NCI-H510A treated with DMSO at 0.1 percent for 48 hours (cell line): ENCODE measurements at regions not wholly inside any gene's neighbourhood (a gene's known extent, or its start where the extent isn't known, plus 50 kb on each side); places are given as distances from the start of the nearest gene placed in this dataset.
A peak's percentile ranks its signal among the peaks of the same experiment; 100 is the strongest.

ENCODE experiments used
- DNase-seq: peaks from one replicate; lab custom pipeline; 2025; lab: John Stamatoyannopoulos, UW

- no peak for DNase-seq
Observed at GRCh38 chr1:224846119-224846907, 83.2 kb upstream of the DNAH14 start.

GRCh38 chr1:224850446-224850845 lies 79.0 kb upstream of the DNAH14 start:
- no peak for DNase-seq

DNA sequence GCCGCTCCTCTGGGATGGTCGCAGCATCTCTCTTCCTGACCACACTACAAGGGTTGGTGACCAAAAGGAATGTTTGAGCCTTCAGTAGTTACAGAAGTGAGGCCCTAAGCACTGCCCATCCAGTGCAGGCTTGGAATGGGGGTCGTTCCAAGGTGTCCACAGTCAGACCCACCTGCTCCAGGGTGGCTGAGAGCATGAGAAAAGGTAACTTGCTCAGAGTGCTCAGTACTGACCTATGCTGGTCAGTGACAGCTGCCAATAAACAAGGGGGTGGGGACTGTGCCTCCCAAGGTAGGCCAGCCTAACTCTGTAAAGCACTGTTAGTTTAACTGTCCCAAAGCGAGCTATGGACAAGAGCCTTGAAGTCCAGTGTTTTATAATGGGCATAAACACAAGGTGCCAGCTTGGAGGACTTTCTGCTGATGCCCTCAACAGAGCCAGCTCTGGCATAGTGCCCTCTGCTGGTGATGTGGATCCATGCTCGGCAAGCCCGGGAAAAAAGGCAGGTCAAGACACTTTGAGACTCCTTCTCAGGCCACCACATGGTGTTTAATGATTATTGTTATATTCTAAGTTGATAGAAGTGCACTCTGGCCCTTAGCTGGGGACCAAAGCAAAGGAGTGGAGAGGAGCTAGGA lies 78.1 kb upstream of the DNAH14 start:
- peak; percentile 61 for DNase-seq

- DNase-seq = no peak
Observed at GRCh38 chr1:224851848-224852261, 77.6 kb upstream of the DNAH14 start.

DNA sequence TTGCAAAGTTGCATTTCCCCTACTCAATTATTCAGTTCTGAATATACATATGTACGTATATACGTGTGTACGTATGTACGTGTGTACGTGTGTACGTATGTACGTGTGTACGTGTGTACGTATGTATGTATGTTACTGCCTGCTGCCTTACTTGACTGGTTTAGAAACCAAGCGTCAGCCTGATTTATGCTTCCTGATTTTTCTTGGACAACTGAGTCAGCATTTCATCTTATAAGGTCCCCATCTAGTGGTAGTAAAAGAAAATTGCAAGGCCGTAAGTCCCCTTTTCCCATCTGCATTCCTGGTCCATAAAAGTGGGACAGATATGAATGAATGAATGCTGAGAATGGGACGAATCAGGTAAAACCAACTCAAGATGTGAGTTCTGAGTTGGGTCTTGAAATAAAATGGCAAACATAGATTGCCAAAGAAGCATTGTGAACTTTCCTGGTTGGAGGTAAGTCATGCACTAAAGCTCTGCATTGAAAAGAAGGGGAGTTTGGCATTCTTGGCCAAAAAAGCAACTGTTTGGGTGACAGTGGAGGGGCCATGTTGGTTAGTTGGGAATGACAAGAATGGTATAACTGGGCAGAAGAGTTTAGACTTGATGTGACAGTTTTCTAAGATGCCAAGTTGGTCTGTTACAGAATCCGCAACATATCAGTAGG lies 76.4 kb upstream of the DNAH14 start:
- peak; percentile 55 for DNase-seq

GRCh38 chr1:224856973-224857372 lies 72.5 kb upstream of the DNAH14 start:
- DNase-seq = no peak

GRCh38 chr1:224859651-224860050 lies 69.8 kb upstream of the DNAH14 start:
- no peak for DNase-seq

GRCh38 chr1:224860488-224861338 lies 68.8 kb upstream of the DNAH14 start:
- DNase-seq = no peak

- DNase-seq = no peak
Observed at GRCh38 chr1:224861339-224861716, 68.1 kb upstream of the DNAH14 start.

DNA sequence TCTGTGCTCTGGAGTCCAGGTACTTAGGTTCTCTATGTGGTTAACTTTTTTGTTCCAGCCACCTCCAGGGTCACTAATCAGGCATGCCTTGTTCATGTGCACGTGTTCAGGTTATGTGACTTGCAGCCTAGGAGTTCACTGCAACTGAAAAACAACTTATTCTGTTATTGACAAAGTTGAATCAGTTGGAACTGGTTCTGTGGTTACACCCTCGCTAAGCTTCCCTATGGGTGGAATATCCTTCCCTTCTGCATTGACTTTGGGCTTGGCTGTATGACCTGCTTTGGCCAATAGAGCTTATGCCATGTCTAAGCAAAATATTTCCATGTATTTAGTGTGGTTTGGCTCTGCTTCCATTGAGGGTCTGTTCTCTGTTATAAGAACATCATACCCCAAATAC lies 66.0 kb upstream of the DNAH14 start:
- no peak for DNase-seq

GRCh38 chr1:224864006-224864405 lies 65.5 kb upstream of the DNAH14 start:
- no peak for DNase-seq

DNA sequence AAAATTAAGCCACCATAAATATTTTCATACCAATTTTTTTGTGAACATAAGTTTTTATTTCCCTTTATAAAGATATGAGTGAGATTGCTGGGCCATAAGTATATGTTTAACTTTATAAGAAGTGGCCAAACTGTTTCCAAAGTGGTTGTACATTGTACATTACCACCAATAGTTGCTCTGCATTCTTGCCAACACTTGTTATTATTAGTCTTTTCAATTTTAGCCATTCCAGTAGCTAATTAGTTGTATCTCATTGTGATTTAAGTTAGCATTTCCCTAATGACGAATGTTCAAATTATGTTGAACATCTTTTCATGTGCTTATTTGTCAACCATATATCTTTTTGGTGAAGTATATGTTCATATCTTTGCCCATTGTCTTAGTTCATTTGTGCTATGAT lies 64.0 kb upstream of the DNAH14 start:
- no peak for DNase-seq

GRCh38 chr1:224866940-224867339 lies 62.5 kb upstream of the DNAH14 start:
- DNase-seq = no peak

DNA sequence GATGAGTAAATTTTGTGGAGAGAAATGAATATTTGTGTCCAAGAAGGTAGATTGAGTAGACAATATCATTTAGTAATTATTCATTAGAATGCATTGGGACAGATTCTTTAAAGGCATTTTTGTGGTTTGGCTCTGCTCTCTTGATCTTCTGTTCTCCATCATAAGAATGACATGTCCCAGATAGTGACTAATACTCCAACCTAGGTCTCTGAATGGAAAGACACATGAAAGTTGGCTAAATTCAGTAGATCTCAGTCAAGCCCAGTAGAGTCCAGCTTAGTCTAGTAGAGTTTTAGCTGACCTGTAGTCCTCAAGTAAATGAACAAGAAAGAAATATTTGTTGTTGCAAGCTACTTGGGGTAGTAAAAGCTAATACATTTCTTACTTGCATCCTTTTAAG lies 61.8 kb upstream of the DNAH14 start:
- no peak for DNase-seq

DNA sequence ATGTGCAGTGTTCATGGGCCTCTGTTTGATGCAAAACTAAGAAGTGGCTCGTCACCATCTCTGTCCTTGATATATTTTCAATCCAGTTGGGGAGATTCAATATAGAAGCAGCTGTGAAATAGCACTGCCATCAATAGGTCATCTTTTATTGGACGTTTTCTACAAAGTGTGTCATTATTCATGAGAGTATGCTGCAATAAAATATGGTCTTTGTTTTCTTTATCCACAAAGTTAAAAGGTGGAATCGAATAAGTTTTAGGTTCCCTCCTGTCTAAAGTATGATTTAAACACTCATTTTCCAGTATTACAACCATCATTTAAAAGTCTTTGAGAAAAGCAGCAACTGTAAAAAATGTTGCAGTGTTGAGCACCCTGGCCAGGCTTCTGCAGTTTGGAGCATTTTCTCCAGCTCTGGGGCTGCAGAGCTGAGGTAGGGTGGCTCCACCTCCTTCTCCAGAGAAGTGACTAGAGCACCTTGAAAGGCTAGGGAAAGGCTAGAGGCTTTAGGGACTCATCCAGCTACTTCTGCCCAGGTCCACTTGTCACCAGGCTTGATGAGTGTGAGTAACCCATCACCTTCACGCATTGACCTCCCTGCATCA lies 56.5 kb upstream of the DNAH14 start:
- DNase-seq = no peak

DNA sequence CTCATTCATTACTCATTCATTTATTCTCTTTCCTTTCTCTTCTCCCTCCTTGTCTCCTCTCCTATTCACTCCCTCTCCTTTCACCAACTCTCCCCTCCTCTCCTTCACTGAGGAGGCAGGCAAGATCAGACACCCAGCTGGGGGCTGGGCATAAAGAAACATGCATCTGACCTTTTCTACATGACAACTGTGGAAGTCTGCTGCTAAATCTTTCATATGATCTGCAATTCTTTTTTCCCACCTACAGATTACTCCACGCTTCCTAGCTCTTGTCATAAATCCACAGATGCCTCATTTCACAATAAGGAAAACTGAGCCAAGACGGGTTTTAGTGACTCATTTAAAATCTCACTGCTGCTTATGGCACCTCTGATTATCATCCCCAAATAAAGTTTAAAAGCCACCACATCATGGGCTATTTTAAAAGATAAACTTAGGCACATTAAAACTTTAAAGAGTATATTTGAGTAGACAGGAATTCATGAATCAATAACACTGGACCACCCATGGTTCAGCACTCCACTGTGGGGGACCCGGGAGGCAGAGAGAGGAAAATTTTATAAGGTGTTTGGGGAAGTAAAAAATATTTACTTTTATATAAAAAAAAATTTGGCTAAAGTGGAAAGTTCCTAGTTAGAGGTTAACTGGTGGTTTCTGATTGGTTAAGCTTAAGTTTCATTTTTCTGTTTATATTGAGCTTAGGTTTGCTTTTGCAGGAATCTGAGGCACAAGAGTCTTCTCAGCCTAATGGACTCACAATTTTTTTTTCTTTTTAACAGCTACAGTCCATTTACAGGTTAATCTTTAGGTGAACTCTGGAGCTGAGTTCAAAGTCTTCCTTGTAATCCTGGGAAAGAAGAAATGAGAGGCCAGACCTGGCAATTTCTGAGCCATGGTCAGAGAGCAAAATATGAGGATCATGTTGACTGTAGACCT lies 55.8 kb upstream of the DNAH14 start:
- DNase-seq = no peak

DNA sequence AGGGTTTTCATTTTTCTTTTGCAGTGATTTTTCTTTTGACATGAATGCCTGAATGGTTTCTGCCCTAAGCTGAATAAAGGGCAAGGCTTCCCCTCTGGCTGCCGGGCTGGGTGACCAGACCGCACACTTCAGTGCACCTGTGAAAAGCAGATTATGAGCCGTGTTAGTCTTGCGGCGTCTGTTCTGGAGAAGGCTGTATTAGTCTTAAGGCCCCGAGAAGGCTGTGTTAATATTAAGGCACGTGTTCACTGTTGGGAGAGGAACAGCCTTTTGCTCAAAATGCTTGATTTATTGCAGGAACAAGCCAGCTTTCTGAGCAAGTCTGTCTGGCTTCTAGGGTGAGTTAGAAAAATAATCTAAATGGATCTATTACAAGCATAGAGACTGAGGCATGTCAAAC lies 54.7 kb upstream of the DNAH14 start:
- DNase-seq = no peak

GRCh38 chr1:224879162-224879803 lies 50.2 kb upstream of the DNAH14 start:
- DNase-seq = no peak
